Panc1 (cell line): ENCODE measurements at regions not wholly inside any gene's neighbourhood (a gene's known extent, or its start where the extent isn't known, plus 50 kb on each side); places are given as distances from the start of the nearest gene placed in this dataset.

Source experiments
- CTCF ChIP-seq: fragments of 450-650 bp; IDR thresholded peaks from 2 replicates; pipeline ENCODE4 v1.5.1; 2017; ENCODE audit warnings: mild to moderate bottlenecking
- TCF7L2 ChIP-seq: IDR thresholded peaks from 2 replicates; pipeline ENCODE4 v1.6.1; 2011; ENCODE audit warnings: mild to moderate bottlenecking, low read depth, low read length, inconsistent platforms

- TF ChIP-seq CTCF (no peak), TCF7L2 (no peak)
Measured at GRCh38 chr7:41039386-41039953, 663.4 kb downstream of the INHBA start.
